ENCODE measurements at regions not wholly inside any gene's neighbourhood (a gene's known extent, or its start where the extent isn't known, plus 50 kb on each side); places are given as distances from the start of the nearest gene placed in this dataset.

- TF ChIP-seq, protein P1, sequence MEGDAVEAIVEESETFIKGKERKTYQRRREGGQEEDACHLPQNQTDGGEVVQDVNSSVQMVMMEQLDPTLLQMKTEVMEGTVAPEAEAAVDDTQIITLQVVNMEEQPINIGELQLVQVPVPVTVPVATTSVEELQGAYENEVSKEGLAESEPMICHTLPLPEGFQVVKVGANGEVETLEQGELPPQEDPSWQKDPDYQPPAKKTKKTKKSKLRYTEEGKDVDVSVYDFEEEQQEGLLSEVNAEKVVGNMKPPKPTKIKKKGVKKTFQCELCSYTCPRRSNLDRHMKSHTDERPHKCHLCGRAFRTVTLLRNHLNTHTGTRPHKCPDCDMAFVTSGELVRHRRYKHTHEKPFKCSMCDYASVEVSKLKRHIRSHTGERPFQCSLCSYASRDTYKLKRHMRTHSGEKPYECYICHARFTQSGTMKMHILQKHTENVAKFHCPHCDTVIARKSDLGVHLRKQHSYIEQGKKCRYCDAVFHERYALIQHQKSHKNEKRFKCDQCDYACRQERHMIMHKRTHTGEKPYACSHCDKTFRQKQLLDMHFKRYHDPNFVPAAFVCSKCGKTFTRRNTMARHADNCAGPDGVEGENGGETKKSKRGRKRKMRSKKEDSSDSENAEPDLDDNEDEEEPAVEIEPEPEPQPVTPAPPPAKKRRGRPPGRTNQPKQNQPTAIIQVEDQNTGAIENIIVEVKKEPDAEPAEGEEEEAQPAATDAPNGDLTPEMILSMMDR (IDR thresholded peaks at IDR 0.05; ENCODE audit: insufficient read depth, low read length, poor library complexity, severe bottlenecking) = no peak
- TF ChIP-seq EZH2phosphoT487 (conservative IDR thresholded peaks at IDR 0.05; ENCODE audit: low read length) = no peak
Observed at GRCh38 chr3:178901204-178901603, 170.4 kb downstream of the ZMAT3 start.
